GM23338 (cell line): ENCODE measurements at regions not wholly inside any gene's neighbourhood (a gene's known extent, or its start where the extent isn't known, plus 50 kb on each side); places are given as distances from the start of the nearest gene placed in this dataset.

Source experiments
- ATAC-seq: fragments of 200-7000 bp; cut with Tn5 transposase; 3 replicates; pipeline ENCODE4 v1.9.1; 2020
- DNase-seq: peaks from one replicate; pipeline ENCODE4 v3.0.0-alpha.2; 2015; ENCODE audit warnings: low spot score
- H2AFZ ChIP-seq: fragments of 200-600 bp; sonication (generic); 2 replicates; pipeline ENCODE4 v1.8.0; 2016; ENCODE audit warnings: antibody characterized with exemption, mild to moderate bottlenecking, moderate library complexity
- H3F3A ChIP-seq: fragments of 200-600 bp; sonication (generic); replicated peaks from 2 replicates; pipeline ENCODE4 v1.8.0; 2017; ENCODE audit warnings: antibody characterized with exemption, mixed run types, low read depth
- H3K27ac ChIP-seq: fragments of 200-600 bp; sonication (generic); 2 replicates; pipeline ENCODE4 v1.6.1; 2016; ENCODE audit warnings: low read depth
- H3K27me3 ChIP-seq: fragments of 200-600 bp; sonication (generic); 2 replicates; pipeline ENCODE4 v1.8.0; 2016; ENCODE audit warnings: mild to moderate bottlenecking, mixed run types, moderate library complexity; ENCODE audit not compliant: insufficient read depth
- H3K36me3 ChIP-seq: fragments of 200-600 bp; sonication (generic); 2 replicates; pipeline ENCODE4 v1.8.0; 2016; ENCODE audit warnings: mild to moderate bottlenecking; ENCODE audit not compliant: insufficient read depth
- H3K4me1 ChIP-seq: fragments of 200-600 bp; sonication (generic); 2 replicates; pipeline ENCODE4 v1.8.0; 2016; ENCODE audit warnings: mild to moderate bottlenecking, moderate library complexity; ENCODE audit not compliant: insufficient read depth
- H3K4me2 ChIP-seq: fragments of 200-600 bp; sonication (generic); 2 replicates; pipeline ENCODE4 v1.7.1; 2017; ENCODE audit warnings: mixed run types
- H3K4me3 ChIP-seq: fragments of 200-600 bp; sonication (generic); 2 replicates; pipeline ENCODE4 v1.6.1; 2016; ENCODE audit warnings: mixed run types
- H3K79me2 ChIP-seq: fragments of 200-600 bp; sonication (generic); replicated peaks from 2 replicates; pipeline ENCODE4 v1.8.0; 2017; ENCODE audit warnings: mild to moderate bottlenecking; ENCODE audit not compliant: insufficient read depth
- H3K9me2 ChIP-seq: fragments of 200-600 bp; sonication (generic); 2 replicates; pipeline ENCODE4 v1.8.0; 2017; ENCODE audit not compliant: insufficient read depth
- H4K20me1 ChIP-seq: fragments of 200-600 bp; sonication (generic); replicated peaks from 2 replicates; pipeline ENCODE4 v1.8.0; 2017; ENCODE audit warnings: mild to moderate bottlenecking; ENCODE audit not compliant: insufficient read depth
- H3K27ac Mint-ChIP-seq: 2 replicates; pipeline ENCODE4 v1.8.0; 2020; ENCODE audit warnings: inconsistent platforms, mild to moderate bottlenecking, moderate library complexity, mixed read lengths
- H3K27me3 Mint-ChIP-seq: 3 replicates; pipeline ENCODE4 v1.8.0; 2022; ENCODE audit warnings: low read depth, mild to moderate bottlenecking, moderate library complexity, mixed read lengths, inconsistent platforms; ENCODE audit not compliant: insufficient read depth, poor library complexity
- H3K36me3 Mint-ChIP-seq: 3 replicates; pipeline ENCODE4 v1.8.0; 2021; ENCODE audit warnings: low read depth, mild to moderate bottlenecking, inconsistent platforms, moderate library complexity, mixed read lengths
- H3K4me1 Mint-ChIP-seq: 3 replicates; pipeline ENCODE4 v1.8.0; 2020; ENCODE audit warnings: mild to moderate bottlenecking, inconsistent platforms, mixed read lengths
- H3K4me3 Mint-ChIP-seq: 3 replicates; pipeline ENCODE4 v1.8.0; 2021; ENCODE audit warnings: moderate library complexity, mild to moderate bottlenecking, inconsistent platforms, mixed read lengths
- H3K9me3 Mint-ChIP-seq: 3 replicates; pipeline ENCODE4 v1.8.0; 2020; ENCODE audit warnings: moderate library complexity, mild to moderate bottlenecking, inconsistent platforms, mixed read lengths
- CREB1 ChIP-seq: fragments of 250-450 bp; sonication (Bioruptor Pico); IDR thresholded peaks from 2 replicates; pipeline ENCODE4 v1.5.0; 2020; ENCODE audit warnings: low read depth, mild to moderate bottlenecking, moderate library complexity
- CTCF ChIP-seq, 2 experiments: fragments of 200-600 bp in 1 of 2; sonication (generic) in 1 of 2; conservative IDR thresholded peaks; 2 replicates each; pipeline versions ENCODE4 v1.5.1 to v1.6.1; 2016 to 2017; ENCODE audit warnings: antibody characterized with exemption in 2 of 2, low read depth in 2 of 2, mild to moderate bottlenecking in 2 of 2, moderate library complexity in 1 of 2
- ETS1 ChIP-seq: IDR thresholded peaks from 2 replicates; pipeline ENCODE4 v1.6.1; 2016; ENCODE audit warnings: antibody characterized with exemption
- EZH2 ChIP-seq: fragments of 200-600 bp; sonication (generic); IDR thresholded peaks from one replicate; pipeline ENCODE4 v1.8.0; 2017; ENCODE audit warnings: antibody characterized with exemption, mild to moderate bottlenecking, low read depth; ENCODE audit not compliant: unreplicated experiment
- EZH2phosphoT487 ChIP-seq: fragments of 200-600 bp; sonication (generic); IDR thresholded peaks from one replicate; pipeline ENCODE4 v1.8.1; 2018; ENCODE audit warnings: antibody characterized with exemption; ENCODE audit not compliant: unreplicated experiment
- JUNB ChIP-seq: IDR thresholded peaks from one replicate; pipeline ENCODE4 v1.6.1; 2016; ENCODE audit warnings: antibody characterized with exemption; ENCODE audit not compliant: unreplicated experiment
- NANOG ChIP-seq: IDR thresholded peaks from 2 replicates; pipeline ENCODE4 v1.6.1; 2016; ENCODE audit warnings: antibody characterized with exemption, borderline replicate concordance
- POLR2AphosphoS5 ChIP-seq: IDR thresholded peaks from 2 replicates; pipeline ENCODE4 v1.6.1; 2016; ENCODE audit warnings: antibody characterized with exemption, low read depth
- REST ChIP-seq: IDR thresholded peaks from one replicate; pipeline ENCODE4 v1.6.1; 2018; ENCODE audit warnings: antibody characterized with exemption; ENCODE audit not compliant: unreplicated experiment
- STAT1 ChIP-seq: IDR thresholded peaks from one replicate; pipeline ENCODE4 v1.6.1; 2016; ENCODE audit warnings: antibody characterized with exemption; ENCODE audit not compliant: unreplicated experiment
- ZNF114 ChIP-seq: fragments of 250-450 bp; sonication (Bioruptor Pico); IDR thresholded peaks from 2 replicates; pipeline ENCODE4 v1.5.0; 2020; ENCODE audit warnings: mild to moderate bottlenecking, moderate library complexity
- ZNF331 ChIP-seq: fragments of 250-450 bp; sonication (Bioruptor Pico); IDR thresholded peaks from 2 replicates; pipeline ENCODE4 v1.5.0; 2020; ENCODE audit warnings: low read depth, mild to moderate bottlenecking, moderate library complexity
- ZNF462 ChIP-seq: fragments of 250-450 bp; sonication (Bioruptor Pico); IDR thresholded peaks from 2 replicates; pipeline ENCODE4 v1.5.0; 2020; ENCODE audit warnings: mild to moderate bottlenecking, moderate library complexity

- no peak for ATAC-seq
Measured at GRCh38 chr1:217985641-217986040, 299.5 kb upstream of the RRP15 start.

More at GRCh38 chr1:217985641-217986040, 299.5 kb upstream of the RRP15 start:
- no peak overlapping the region for H3K4me2 ChIP-seq
- H3F3A ChIP-seq = no peaks in the 10 kb centered on the region
- no peak for TF ChIP-seq ZNF114 (CRISPR knock-in tag)
- no peak for TF ChIP-seq ZNF462 (CRISPR knock-in tag)
- TF ChIP-seq ETS1 = no peak
- no peak for TF ChIP-seq JUNB
- TF ChIP-seq ZNF331 = no peak
- TF ChIP-seq NANOG = no peak
- TF ChIP-seq CTCF (conservative IDR thresholded peaks at IDR 0.05; ENCODE audit: low read depth in 2 of 2) = no peak
- TF ChIP-seq EZH2phosphoT487 = no peak
- TF ChIP-seq REST = no peak
- TF ChIP-seq CREB1 (CRISPR knock-in tag) = no peak
- TF ChIP-seq POLR2AphosphoS5 = no peak
- TF ChIP-seq STAT1 = no peak
- TF ChIP-seq EZH2 = no peak
- H3K27me3 ChIP-seq = no peaks in the 10 kb centered on the region
- H3K79me2 ChIP-seq = no peaks in the 10 kb centered on the region
- Mint-ChIP-seq H3K4me3 (no peak overlapping the region), H3K4me1 (peaks cover 5% of the 10 kb centered on the region; the same call in 1 of the 3 replicates), H3K27me3 (no peaks in the 10 kb centered on the region), H3K27ac (no peak overlapping the region), H3K36me3 (no peaks in the 10 kb centered on the region), H3K9me3 (no peaks in the 10 kb centered on the region)
- H3K4me3 ChIP-seq = no peak overlapping the region
- H3K36me3 ChIP-seq = no peaks in the 10 kb centered on the region
- H4K20me1 ChIP-seq = 0 out of 2 replicates have a peak, but pooled peaks cover 4% of the 10 kb centered on the region
- no peak for DNase-seq
- H2AFZ ChIP-seq = no peak overlapping the region
- no peaks in the 10 kb centered on the region for H3K9me2 ChIP-seq
- no peak overlapping the region for H3K27ac ChIP-seq
- no peaks in the 10 kb centered on the region for H3K4me1 ChIP-seq
